ENCODE measurements at regions not wholly inside any gene's neighbourhood (a gene's known extent, or its start where the extent isn't known, plus 50 kb on each side); places are given as distances from the start of the nearest gene placed in this dataset.

GRCh38 chr16:73572135-73572828 lies 524.4 kb upstream of the ZFHX3 start:
- no peak for DNase-seq (ENCODE audit: low read depth, low spot score)
- no peak overlapping the region for H3K4me3 ChIP-seq (ENCODE audit: low read depth, low read length)
- in situ Hi-C loops (cut with HindIII; ENCODE audit: low sequenced_read_pairs), result no loop called here
- TF ChIP-seq CTCF (IDR thresholded peaks at IDR 0.05; ENCODE audit: low read depth, low read length), result no peak

GRCh38 chr16:73569266-73569980 lies 521.5 kb upstream of the ZFHX3 start:
- H3K4me3 ChIP-seq (ENCODE audit: low read depth, low read length), result no peak overlapping the region
- TF ChIP-seq CTCF (IDR thresholded peaks at IDR 0.05; ENCODE audit: low read depth, low read length), result no peak
- in situ Hi-C loops (cut with HindIII; ENCODE audit: low sequenced_read_pairs), result no loop called here
- DNase-seq (ENCODE audit: low read depth, low spot score), result no peak

GRCh38 chr16:73568769-73569168 lies 520.8 kb upstream of the ZFHX3 start:
- TF ChIP-seq CTCF (IDR thresholded peaks at IDR 0.05; ENCODE audit: low read depth, low read length), result no peak
- H3K4me3 ChIP-seq (ENCODE audit: low read depth, low read length), result no peak overlapping the region
- in situ Hi-C loops (cut with HindIII; ENCODE audit: low sequenced_read_pairs), result no loop called here
- no peak for DNase-seq (ENCODE audit: low read depth, low spot score)

- TF ChIP-seq CTCF (IDR thresholded peaks at IDR 0.05; ENCODE audit: low read depth, low read length), result no peak
- in situ Hi-C loops (cut with HindIII; ENCODE audit: low sequenced_read_pairs), result no loop called here
- H3K4me3 ChIP-seq (ENCODE audit: low read depth, low read length), result no peak overlapping the region
- no peak for DNase-seq (ENCODE audit: low read depth, low spot score)
These were observed 518.0 kb upstream of the ZFHX3 start for GRCh38 chr16:73565925-73566324.

GRCh38 chr16:73565263-73565662 lies 517.3 kb upstream of the ZFHX3 start:
- in situ Hi-C loops (cut with HindIII; ENCODE audit: low sequenced_read_pairs), result no loop called here
- DNase-seq (ENCODE audit: low read depth, low spot score), result no peak
- H3K4me3 ChIP-seq (ENCODE audit: low read depth, low read length), result no peak overlapping the region
- no peak for TF ChIP-seq CTCF (IDR thresholded peaks at IDR 0.05; ENCODE audit: low read depth, low read length)

GRCh38 chr16:73563709-73564108 lies 515.8 kb upstream of the ZFHX3 start:
- H3K4me3 ChIP-seq (ENCODE audit: low read depth, low read length), result no peak overlapping the region
- in situ Hi-C loops (cut with HindIII; ENCODE audit: low sequenced_read_pairs), result no loop called here
- no peak for DNase-seq (ENCODE audit: low read depth, low spot score)
- TF ChIP-seq CTCF (IDR thresholded peaks at IDR 0.05; ENCODE audit: low read depth, low read length), result no peak
